ENCODE measurements at regions not wholly inside any gene's neighbourhood (a gene's known extent, or its start where the extent isn't known, plus 50 kb on each side); places are given as distances from the start of the nearest gene placed in this dataset.

DNA sequence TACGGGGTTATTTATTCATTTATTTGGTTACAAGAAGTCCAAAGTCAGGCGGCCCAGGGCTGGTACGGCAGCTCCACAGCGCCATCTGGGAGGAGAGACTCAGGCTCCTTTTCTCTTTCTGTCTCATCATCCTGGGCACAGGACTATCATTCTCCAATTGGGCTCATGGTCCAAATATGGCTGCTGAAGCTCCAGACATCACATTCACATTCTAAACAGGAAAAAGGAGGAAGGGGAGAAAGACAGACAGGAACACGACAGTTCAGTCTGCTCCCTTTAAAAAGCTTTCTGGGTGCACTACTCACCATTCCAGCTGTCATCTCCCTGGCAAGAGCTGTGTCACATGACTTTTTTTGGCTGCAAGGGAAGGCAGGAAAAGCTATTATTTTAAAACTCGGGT lies 74.4 kb upstream of the PDZD8 start:
- Histone ChIP-seq H3K4me2 (no peak overlapping the region), H3K4me3 (no peak overlapping the region), H3K4me1 (no peaks in the 10 kb centered on the region), H3K27ac (no peak overlapping the region), H3K9me3 (peaks cover 25% of the 10 kb centered on the region)
- peak in 1 of 2 experiments; percentile 30 for DNase-seq (ENCODE audit: low read depth in 1 of 2, low spot score in 1 of 2)
- ATAC-seq: peak in 1 of 2 experiments; percentile 63; a peak in 3 of 6 replicates
- no peak for FAIRE-seq
- peak; percentile 29; the same call in 2 of the 3 replicates for TF ChIP-seq CTCF (IDR thresholded peaks at IDR 0.05)
- peak; percentile 35 to 43; a peak in 2 of 5 replicates for TF ChIP-seq RAD21 (conservative IDR thresholded peaks at IDR 0.05 in 1 of 2, IDR thresholded peaks at IDR 0.05 in 1 of 2)
- TF ChIP-seq SMC3 (IDR thresholded peaks at IDR 0.05): peak; percentile 39; the same call in 2 of the 3 replicates
- TF ChIP-seq EHMT2 (IDR thresholded peaks at IDR 0.05; ENCODE audit: low read depth): no peak
- TF ChIP-seq RNF2 (IDR thresholded peaks at IDR 0.05; ENCODE audit: borderline replicate concordance, low read depth): no peak
- ChIA-PET CTCF (interaction anchor here (1.5 to 5.6 kb wide), 6 partner anchors 8 to 232 kb away, joined by 3 to 22 read pairs (median 10); no protein-coding TSS in a partner anchor), POLR2A (interaction anchor here (0.7 kb wide), 1 partner anchor 13 kb away, joined by 3 read pairs; no protein-coding TSS in a partner anchor)
- 29% methylated on average over 6 of the region's 6 CpGs for WGBS (ENCODE audit: missing lambda C conversion rate)

DNA sequence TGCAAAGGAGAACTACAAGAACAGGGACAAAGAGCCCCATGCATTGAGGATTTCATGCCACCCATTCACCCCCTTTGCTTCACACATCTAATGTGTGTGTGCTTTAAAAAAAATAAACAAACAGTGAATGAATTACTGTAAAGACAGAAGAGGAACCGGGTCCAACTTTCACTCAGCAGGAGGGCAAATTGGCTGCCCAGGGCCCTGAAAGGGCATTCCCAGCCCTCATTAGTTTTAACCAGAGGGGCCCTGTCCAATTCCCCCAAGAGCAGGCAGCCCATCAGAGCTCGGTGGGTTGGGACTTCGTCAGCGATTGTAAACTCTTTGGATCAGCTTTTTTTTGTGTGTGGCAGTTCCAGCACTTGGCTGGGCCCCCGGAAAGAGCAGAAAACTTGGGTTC lies 73.6 kb upstream of the PDZD8 start:
- H3K4me1 ChIP-seq: no peaks in the 10 kb centered on the region
- TF ChIP-seq BCL3 (IDR thresholded peaks at IDR 0.05) (no peak), KDM5A (IDR thresholded peaks at IDR 0.05) (no peak), KDM1A (IDR thresholded peaks at IDR 0.05; ENCODE audit: low read depth) (no peak), HOXB5 (CRISPR knock-in tag; IDR thresholded peaks at IDR 0.05) (no peak), MAFK (IDR thresholded peaks at IDR 0.05; ENCODE audit: partially characterized antibody) (no peak), POLR2AphosphoS2 (conservative IDR thresholded peaks at IDR 0.05; ENCODE audit: low read length) (no peak), JUNB (IDR thresholded peaks at IDR 0.05) (no peak), RNF2 (IDR thresholded peaks at IDR 0.05; ENCODE audit: borderline replicate concordance, low read depth) (no peak), E2F6 (IDR thresholded peaks at IDR 0.05; ENCODE audit: borderline replicate concordance, low read depth) (no peak), RFX5 (IDR thresholded peaks at IDR 0.05) (no peak), RCOR1 (IDR thresholded peaks at IDR 0.05; ENCODE audit: low read depth, low read length) (no peak), JUN (IDR thresholded peaks at IDR 0.05) (no peak)
- TF ChIP-seq, protein P1, sequence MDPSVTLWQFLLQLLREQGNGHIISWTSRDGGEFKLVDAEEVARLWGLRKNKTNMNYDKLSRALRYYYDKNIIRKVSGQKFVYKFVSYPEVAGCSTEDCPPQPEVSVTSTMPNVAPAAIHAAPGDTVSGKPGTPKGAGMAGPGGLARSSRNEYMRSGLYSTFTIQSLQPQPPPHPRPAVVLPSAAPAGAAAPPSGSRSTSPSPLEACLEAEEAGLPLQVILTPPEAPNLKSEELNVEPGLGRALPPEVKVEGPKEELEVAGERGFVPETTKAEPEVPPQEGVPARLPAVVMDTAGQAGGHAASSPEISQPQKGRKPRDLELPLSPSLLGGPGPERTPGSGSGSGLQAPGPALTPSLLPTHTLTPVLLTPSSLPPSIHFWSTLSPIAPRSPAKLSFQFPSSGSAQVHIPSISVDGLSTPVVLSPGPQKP (IDR thresholded peaks at IDR 0.05; ENCODE audit: low read depth, low read length): no peak
- WGBS (ENCODE audit: missing lambda C conversion rate): 48% methylated on average over 5 of the region's 5 CpGs
- ChIA-PET POLR2A (no interaction called here), CTCF (interaction anchor here (1.5 to 5.6 kb wide), 8 partner anchors 9 to 232 kb away, joined by 3 to 22 read pairs (median 8); no protein-coding TSS in a partner anchor)
- no peak overlapping the region for H3K4me2 ChIP-seq
- DNase-seq (ENCODE audit: low read depth in 1 of 2, low spot score in 1 of 2): no peak
- peaks cover 21% of the 10 kb centered on the region for H3K9me3 ChIP-seq
- ATAC-seq: no peak
- no peak overlapping the region for H3K4me3 ChIP-seq
- no peak for FAIRE-seq
- peak overlapping the region in 1 of 2 experiments; percentile 10; a peak in 1 of 6 replicates for H3K27ac ChIP-seq

GRCh38 chr10:117445992-117446391 lies 70.8 kb upstream of the PDZD8 start:
- ATAC-seq: no peak
- POLR2A ChIA-PET: no interaction called here
- TF ChIP-seq EP300 (IDR thresholded peaks at IDR 0.05): no peak
- TF ChIP-seq CBX8 (IDR thresholded peaks at IDR 0.05): no peak
- no peak for TF ChIP-seq PHF8 (IDR thresholded peaks at IDR 0.05; ENCODE audit: borderline replicate concordance, low read depth)
- TF ChIP-seq FOSB (CRISPR knock-in tag; IDR thresholded peaks at IDR 0.05): no peak
- no peak for TF ChIP-seq RNF2 (IDR thresholded peaks at IDR 0.05; ENCODE audit: borderline replicate concordance, low read depth)
- TF ChIP-seq USF2 (IDR thresholded peaks at IDR 0.05): no peak
- TF ChIP-seq BCL3 (IDR thresholded peaks at IDR 0.05): no peak
- TF ChIP-seq ZSCAN20 (CRISPR knock-in tag; IDR thresholded peaks at IDR 0.05): no peak
- TF ChIP-seq MAFK (IDR thresholded peaks at IDR 0.05; ENCODE audit: partially characterized antibody): no peak
- TF ChIP-seq RARB (CRISPR knock-in tag; IDR thresholded peaks at IDR 0.05): no peak
- TF ChIP-seq ZNF302 (CRISPR knock-in tag; IDR thresholded peaks at IDR 0.05): no peak
- TF ChIP-seq NFE2L2 (conservative IDR thresholded peaks at IDR 0.05; ENCODE audit: low read length): no peak
- TF ChIP-seq HEYL (CRISPR knock-in tag; IDR thresholded peaks at IDR 0.05): no peak
- no peak for TF ChIP-seq MYC (IDR thresholded peaks at IDR 0.05; ENCODE audit: borderline replicate concordance, low read length)

More at GRCh38 chr10:117445992-117446391, 70.8 kb upstream of the PDZD8 start:
- WGBS (ENCODE audit: missing lambda C conversion rate): 73% methylated on average over 3 of the region's 3 CpGs
- FAIRE-seq (no peak), DNase-seq (ENCODE audit: low read depth in 1 of 2, low spot score in 1 of 2) (no peak)
- Histone ChIP-seq H3K9me3 (peaks cover 8% of the 10 kb centered on the region; the same call in 1 of the 3 replicates), H3K4me3 (no peak overlapping the region), H3K4me2 (no peak overlapping the region), H3K4me1 (peaks cover 15% of the 10 kb centered on the region), H3K27ac (no peak overlapping the region)
- CTCF ChIA-PET: interaction anchor here (0.8 to 5.6 kb wide), 5 partner anchors 12 to 229 kb away, joined by 3 to 22 read pairs (median 5); no protein-coding TSS in a partner anchor

Data from A549 (cell line).